Caco-2 (cell line): ENCODE measurements at regions not wholly inside any gene's neighbourhood (a gene's known extent, or its start where the extent isn't known, plus 50 kb on each side); places are given as distances from the start of the nearest gene placed in this dataset.
"Not testable (repeated sequence)": the region's sequence is repeated elsewhere in the genome, so short reads cannot be mapped to it uniquely, and the experiment has no call there.

Experiments used
- BruUV-seq: library from RNA; stranded (reverse); fragments of 400-500 nt; replicated peaks from 2 replicates; lab custom pipeline; 2021; lab: Mats Ljungman, UMichigan
- CTCF ChIA-PET: fragments of 300-600 bp; sonication (Branson Sonifier 250); formaldehyde crosslinking; loops from one replicate; lab custom pipeline; 2022; ENCODE audit warnings: antibody characterized with exemption; lab: Charles Lee
- POLR2A ChIA-PET: fragments of 300-600 bp; sonication (Branson Sonifier 250); formaldehyde crosslinking; loops from one replicate; lab custom pipeline; 2022; ENCODE audit warnings: antibody characterized with exemption; lab: Charles Lee
- DNase-seq, 2 experiments: peaks; one replicate each; pipeline versions ENCODE4 v3.0.0 to v3.0.0-alpha.2; 2020 to 2022
- H3K27me3 ChIP-seq: replicated peaks from 2 replicates; pipeline ENCODE4 v1.6.0; 2011; ENCODE audit warnings: low read length; ENCODE audit not compliant: control insufficient read depth, insufficient read depth
- H3K36me3 ChIP-seq: 2 replicates; pipeline ENCODE4 v1.5.1; 2011; ENCODE audit warnings: low read length; ENCODE audit not compliant: control insufficient read depth, insufficient read depth
- H3K4me1 ChIP-seq: fragments of 250-450 bp; sonication (Bioruptor Pico); 2 replicates; pipeline ENCODE4 v1.5.1; 2020; ENCODE audit warnings: mild to moderate bottlenecking
- H3K4me3 ChIP-seq: 2 replicates; pipeline ENCODE4 v1.5.1; 2011; ENCODE audit warnings: low read depth, mild to moderate bottlenecking, control low read depth, low read length
- H3K9me3 ChIP-seq: fragments of 250-450 bp; sonication (Bioruptor Pico); 2 replicates; pipeline ENCODE4 v1.5.1; 2020; ENCODE audit warnings: mild to moderate bottlenecking, moderate library complexity
- H3K27ac Mint-ChIP-seq: one replicate; pipeline ENCODE4 v1.8.0; 2022; ENCODE audit warnings: mixed read lengths; ENCODE audit not compliant: unreplicated experiment
- H3K27me3 Mint-ChIP-seq: one replicate; pipeline ENCODE4 v1.8.0; 2022; ENCODE audit warnings: mixed read lengths; ENCODE audit not compliant: insufficient read depth, unreplicated experiment
- H3K36me3 Mint-ChIP-seq: one replicate; pipeline ENCODE4 v1.8.0; 2022; ENCODE audit warnings: mild to moderate bottlenecking, mixed read lengths; ENCODE audit not compliant: insufficient read depth, unreplicated experiment
- H3K4me1 Mint-ChIP-seq: one replicate; pipeline ENCODE4 v1.8.0; 2022; ENCODE audit warnings: low read depth, mixed read lengths; ENCODE audit not compliant: unreplicated experiment
- H3K4me3 Mint-ChIP-seq: one replicate; pipeline ENCODE4 v1.8.0; 2022; ENCODE audit warnings: mild to moderate bottlenecking, moderate library complexity, mixed read lengths; ENCODE audit not compliant: unreplicated experiment
- H3K9me3 Mint-ChIP-seq: one replicate; pipeline ENCODE4 v1.8.0; 2022; ENCODE audit warnings: mixed read lengths; ENCODE audit not compliant: unreplicated experiment
- CTCF ChIP-seq, 2 experiments: fragments of 200-600 bp in 1 of 2; IDR thresholded peaks; 1 replicate in 1 of 2; 2 replicates in 1 of 2; pipeline versions ENCODE4 v1.5.1 to v1.8.0; 2011 to 2022; ENCODE audit warnings: antibody characterized with exemption in 1 of 2, control low read depth in 1 of 2, inconsistent platforms in 1 of 2, low read depth in 1 of 2, low read length in 1 of 2, mild to moderate bottlenecking in 1 of 2, moderate library complexity in 1 of 2; ENCODE audit not compliant: insufficient read depth in 1 of 2, severe bottlenecking in 1 of 2, unreplicated experiment in 1 of 2
- intact Hi-C: fragments of 100-400 bp; cut with micrococcal nuclease; formaldehyde crosslinking; loops from one replicate; pipeline ENCODE4 v1.10.0; 2022; ENCODE audit not compliant: unreplicated experiment

- CTCF ChIA-PET, result interaction anchor here (0.6 kb wide), 1 partner anchor 113 kb away, joined by 3 read pairs; no protein-coding TSS in a partner anchor
Measured at GRCh38 chr7:115561335-115562110, 469.0 kb downstream of the TFEC start.

GRCh38 chr7:115559877-115560276, 470.7 kb downstream of the TFEC start:
- Mint-ChIP-seq H3K27ac (no peak overlapping the region), H3K27me3 (peaks cover 6% of the 10 kb centered on the region), H3K4me3 (no peak overlapping the region), H3K36me3 (no peaks in the 10 kb centered on the region), H3K4me1 (no peaks in the 10 kb centered on the region), H3K9me3 (no peaks in the 10 kb centered on the region)
- BruUV-seq, result no TSS peak
- CTCF ChIA-PET, result no interaction called here
- DNase-seq, result no peak
- no peaks in the 10 kb centered on the region; the same call in 1 of the 2 replicates for H3K27me3 ChIP-seq
- intact Hi-C loops, result no loop called here
- no peak for TF ChIP-seq CTCF (IDR thresholded peaks at IDR 0.05; ENCODE audit: insufficient read depth in 1 of 2, low read depth in 1 of 2, low read length in 1 of 2, severe bottlenecking in 1 of 2, unreplicated experiment in 1 of 2)
- H3K36me3 ChIP-seq, result no peaks in the 10 kb centered on the region
- H3K4me1 ChIP-seq, result no peaks in the 10 kb centered on the region
- POLR2A ChIA-PET, result no interaction called here
- no peak overlapping the region for H3K4me3 ChIP-seq
- H3K9me3 ChIP-seq, result no peaks in the 10 kb centered on the region

More at GRCh38 chr7:115561335-115562110, 469.0 kb downstream of the TFEC start:
- H3K4me1 ChIP-seq, result no peaks in the 10 kb centered on the region
- intact Hi-C loops, result loop anchor here (1.0 kb wide), 1 partner anchor 111 kb away; no protein-coding TSS in a partner anchor
- BruUV-seq, result no TSS peak
- no peaks in the 10 kb centered on the region for H3K9me3 ChIP-seq
- no peaks in the 10 kb centered on the region for H3K36me3 ChIP-seq
- no peaks in the 10 kb centered on the region for H3K9me3 Mint-ChIP-seq
- H3K27ac Mint-ChIP-seq, result no peak overlapping the region
- DNase-seq, result no peak
- H3K4me3 Mint-ChIP-seq, result no peak overlapping the region
- peaks cover 6% of the 10 kb centered on the region for H3K27me3 Mint-ChIP-seq
- no peak for TF ChIP-seq CTCF (IDR thresholded peaks at IDR 0.05; ENCODE audit: insufficient read depth in 1 of 2, low read depth in 1 of 2, low read length in 1 of 2, severe bottlenecking in 1 of 2, unreplicated experiment in 1 of 2)
- no peaks in the 10 kb centered on the region for H3K4me1 Mint-ChIP-seq
- no peak overlapping the region for H3K4me3 ChIP-seq
- H3K27me3 ChIP-seq, result no peaks in the 10 kb centered on the region; the same call in 1 of the 2 replicates
- H3K36me3 Mint-ChIP-seq, result no peaks in the 10 kb centered on the region
- POLR2A ChIA-PET, result no interaction called here

GRCh38 chr7:115558161-115558560, 472.4 kb downstream of the TFEC start:
- ChIA-PET CTCF (no interaction called here), POLR2A (no interaction called here)
- Mint-ChIP-seq H3K4me1 (no peaks in the 10 kb centered on the region), H3K4me3 (no peak overlapping the region), H3K36me3 (no peaks in the 10 kb centered on the region), H3K27ac (no peak overlapping the region), H3K9me3 (no peaks in the 10 kb centered on the region), H3K27me3 (peaks cover 8% of the 10 kb centered on the region)
- no TSS peak for BruUV-seq
- H3K27me3 ChIP-seq, result no peaks in the 10 kb centered on the region
- no peaks in the 10 kb centered on the region for H3K4me1 ChIP-seq
- no peak overlapping the region for H3K4me3 ChIP-seq
- DNase-seq, result no peak
- H3K9me3 ChIP-seq, result no peaks in the 10 kb centered on the region
- no peaks in the 10 kb centered on the region for H3K36me3 ChIP-seq
- intact Hi-C loops, result no loop called here
- TF ChIP-seq CTCF (IDR thresholded peaks at IDR 0.05; ENCODE audit: insufficient read depth in 1 of 2, low read depth in 1 of 2, low read length in 1 of 2, severe bottlenecking in 1 of 2, unreplicated experiment in 1 of 2), result no peak

GRCh38 chr7:115557296-115557695, 473.3 kb downstream of the TFEC start:
- H3K36me3 ChIP-seq, H3K27me3 ChIP-seq, H3K9me3 ChIP-seq, H3K36me3 Mint-ChIP-seq, H3K27me3 Mint-ChIP-seq, H3K4me1 Mint-ChIP-seq, intact Hi-C loops, BruUV-seq, POLR2A ChIA-PET, DNase-seq, H3K4me1 ChIP-seq, H3K27ac Mint-ChIP-seq, CTCF ChIA-PET, H3K4me3 ChIP-seq, H3K4me3 Mint-ChIP-seq, H3K9me3 Mint-ChIP-seq: not testable (repeated sequence)
